CD4-positive, alpha-beta T cell treated with Interferon gamma for 1 hour (primary cell): ENCODE measurements at regions not wholly inside any gene's neighbourhood (a gene's known extent, or its start where the extent isn't known, plus 50 kb on each side); places are given as distances from the start of the nearest gene placed in this dataset.

Source experiments
- DNase-seq: peaks from one replicate; pipeline ENCODE4 v3.0.0-alpha.2; 2020

DNA sequence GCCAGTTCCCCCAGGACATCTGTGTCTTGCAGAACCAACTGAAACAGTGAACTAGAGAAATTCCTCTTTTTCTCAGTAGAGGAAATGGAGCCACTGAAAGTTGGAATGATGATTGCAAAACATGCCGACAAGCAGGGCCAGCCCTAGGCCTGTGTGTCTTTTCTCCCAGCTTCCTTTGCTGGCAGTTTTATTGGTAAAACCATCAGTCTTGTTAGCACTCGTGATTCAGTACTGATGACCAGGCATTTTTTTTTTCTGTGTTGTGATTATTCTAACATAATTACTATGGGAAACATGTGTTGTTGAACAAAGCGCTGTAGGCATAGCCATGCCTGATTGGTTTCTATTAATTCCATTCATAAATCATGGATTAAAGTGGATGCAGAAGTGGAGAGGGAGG is 620.7 kb downstream of the AACS start:
- DNase-seq = no peak

DNA sequence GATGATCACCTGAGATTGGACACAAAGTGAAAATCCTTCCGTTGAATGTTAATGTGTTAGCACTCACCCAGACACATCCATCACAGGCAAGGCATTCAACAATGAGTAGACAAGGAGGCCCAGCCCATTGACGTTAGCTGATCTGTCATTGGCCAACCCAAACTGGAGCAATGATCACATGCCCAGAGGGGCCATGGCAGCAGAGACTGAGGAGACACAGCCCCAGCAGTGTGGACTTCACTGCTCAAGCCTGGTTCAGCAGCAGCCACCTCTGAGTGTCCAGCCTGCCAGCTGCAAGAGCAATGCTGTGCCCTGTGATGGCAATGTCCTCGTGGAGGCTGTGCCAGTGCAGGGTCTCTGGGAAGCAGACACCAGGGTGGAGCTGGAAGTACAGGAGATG is 622.2 kb downstream of the AACS start:
- no peak for DNase-seq

DNA sequence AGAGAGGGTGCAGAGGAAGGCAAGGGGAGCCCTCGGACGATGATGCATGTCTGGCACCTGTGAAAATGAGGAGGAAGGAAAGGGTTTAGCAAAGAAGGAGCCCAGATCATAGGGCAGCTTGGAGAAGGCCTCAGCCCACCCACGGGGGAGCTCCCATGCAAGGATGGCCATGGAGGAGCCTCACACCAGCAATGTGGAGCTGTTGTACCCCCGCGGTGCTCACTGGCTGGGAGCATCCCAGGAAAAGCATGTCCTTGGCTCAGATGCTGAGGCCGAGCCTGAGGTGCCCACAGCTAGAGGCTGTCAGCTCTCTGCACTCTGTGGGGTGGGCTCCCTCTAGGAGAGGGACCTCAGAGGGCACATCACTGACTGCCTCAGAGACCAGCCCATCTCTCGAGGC is 622.6 kb downstream of the AACS start:
- DNase-seq = no peak

DNA sequence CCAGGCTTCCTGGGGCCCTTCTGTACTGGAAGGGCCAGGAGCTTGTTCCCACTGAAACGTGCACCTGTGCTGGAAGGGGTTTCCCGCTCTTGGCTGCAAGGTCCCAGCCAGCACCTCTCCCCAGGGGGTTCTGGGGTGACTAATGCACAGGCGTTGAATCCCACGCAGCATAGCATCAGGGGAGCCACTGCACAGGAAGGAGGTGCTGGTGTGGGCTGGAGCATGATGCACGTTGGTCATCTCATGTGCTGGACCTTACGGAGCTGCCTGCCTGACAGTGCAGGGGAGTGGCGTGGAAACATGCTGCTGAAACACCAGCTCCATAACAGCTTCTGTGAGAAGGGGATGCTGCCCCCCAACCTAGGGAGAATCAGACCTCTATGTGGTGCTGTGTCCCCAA is 623.0 kb downstream of the AACS start:
- DNase-seq = no peak

DNA sequence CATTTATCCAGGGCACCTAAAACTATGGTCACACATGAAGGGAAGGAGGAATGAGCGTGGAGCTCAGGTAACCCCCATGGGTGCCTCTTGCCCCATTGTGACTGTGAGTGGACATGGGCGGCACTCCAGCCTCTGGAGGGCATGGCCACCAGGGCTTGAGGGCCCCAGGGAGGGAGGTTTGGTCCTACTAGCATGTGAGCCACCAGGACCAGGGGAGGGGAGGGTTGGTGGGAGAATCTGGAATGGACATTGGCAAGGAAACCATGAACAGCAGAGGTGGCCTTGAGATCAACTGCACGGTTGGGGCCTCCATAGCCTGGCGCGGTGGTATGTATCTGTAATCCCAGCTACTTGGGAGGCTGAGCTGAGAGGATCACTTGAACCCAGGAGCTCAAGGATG is 623.6 kb downstream of the AACS start:
- no peak for DNase-seq

DNA sequence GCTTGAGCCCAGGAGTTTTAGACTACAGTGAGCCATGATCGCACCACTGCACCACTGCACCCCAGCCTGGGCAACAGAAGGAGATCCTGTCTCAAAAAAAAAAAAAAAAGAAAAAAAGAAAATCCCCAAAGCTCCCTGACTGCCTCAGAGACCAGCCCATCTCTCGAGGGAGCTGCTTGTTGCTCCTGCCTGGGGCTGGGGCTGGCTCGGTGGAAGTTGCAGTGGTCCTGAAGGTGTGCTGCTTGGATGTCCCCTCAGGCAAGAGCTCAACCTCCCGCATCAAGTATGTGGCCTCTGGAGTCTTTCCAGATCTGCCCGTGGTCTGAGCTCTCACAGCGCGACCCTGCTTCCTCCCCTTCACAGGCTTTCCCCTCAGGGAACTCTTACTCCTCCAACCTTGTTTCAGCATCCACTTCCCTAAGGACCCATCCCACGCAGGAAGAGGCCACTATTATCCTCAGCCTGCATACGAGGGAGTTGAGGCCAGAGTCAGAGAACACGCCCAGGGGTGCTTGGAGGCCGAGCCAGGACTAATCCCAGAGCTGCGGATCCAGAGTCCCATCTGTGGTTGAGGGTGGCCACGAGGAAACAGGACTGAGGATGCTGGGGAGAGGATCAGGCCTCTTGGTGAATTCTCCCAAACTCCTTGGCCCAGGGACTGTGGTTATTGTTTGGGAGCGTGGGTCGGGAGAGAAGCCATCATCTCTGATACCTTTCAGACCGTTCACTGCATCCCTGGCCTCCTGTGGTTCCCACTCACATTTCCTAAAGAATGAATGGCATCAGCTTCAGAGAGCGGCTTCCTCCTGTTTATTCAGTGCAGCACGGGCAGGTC is 624.6 kb downstream of the AACS start:
- DNase-seq = no peak

DNA sequence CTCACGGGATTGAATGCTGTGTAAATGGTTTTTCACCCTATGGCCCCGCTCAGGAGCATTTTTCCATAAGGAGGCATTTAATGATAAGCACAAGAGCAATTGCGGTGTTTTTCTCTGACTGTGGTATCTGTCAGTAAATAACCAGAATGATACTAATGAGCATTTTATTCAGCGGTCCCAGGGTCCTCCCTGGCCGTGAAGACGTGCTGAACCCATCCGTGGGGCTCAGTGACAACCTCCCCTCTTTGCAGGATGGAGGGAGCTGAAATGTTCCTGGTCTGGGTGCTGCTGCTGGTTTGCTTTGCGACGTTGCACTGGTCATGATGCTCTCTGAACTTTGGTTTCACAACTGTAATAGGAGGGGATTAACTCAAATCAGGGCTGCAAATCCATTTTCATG is 625.6 kb downstream of the AACS start:
- DNase-seq = no peak

DNA sequence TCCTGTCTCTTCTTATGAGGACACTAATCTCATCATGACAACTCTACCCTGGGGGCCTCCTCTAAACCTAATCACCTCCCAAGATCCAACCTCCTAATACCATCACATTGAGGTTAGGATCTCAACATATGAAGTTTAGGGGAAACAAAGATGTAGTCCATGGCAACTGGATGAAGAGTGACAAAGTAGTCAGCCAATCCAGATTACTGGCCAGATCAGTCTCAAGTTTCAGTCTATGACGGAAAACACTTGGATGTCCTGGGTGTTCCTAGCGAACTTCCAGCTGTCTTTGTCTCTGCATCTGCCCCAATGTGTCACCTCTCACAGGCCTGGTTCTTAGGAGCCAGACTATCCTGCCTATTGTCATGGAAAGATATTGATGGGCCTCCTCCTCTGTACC is 630.8 kb downstream of the AACS start:
- no peak for DNase-seq

DNA sequence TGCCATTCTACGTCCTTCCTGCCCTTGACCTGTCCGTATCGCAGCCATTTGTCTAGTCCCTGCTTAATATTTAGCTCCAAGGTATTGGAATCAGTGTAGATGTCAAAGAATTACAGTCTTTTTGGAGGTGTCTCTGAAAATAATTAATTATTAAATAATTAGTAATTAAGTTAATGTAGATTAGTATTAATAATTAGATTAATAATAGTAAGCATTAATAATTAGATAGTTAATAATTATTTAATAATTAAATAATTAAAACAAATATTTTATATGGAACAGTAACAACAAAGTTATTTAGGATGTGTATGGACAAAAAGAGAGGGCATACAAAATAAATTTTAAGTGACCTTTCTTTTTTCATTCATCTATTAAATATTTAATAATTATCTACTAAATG is 639.6 kb downstream of the AACS start:
- DNase-seq = no peak

DNA sequence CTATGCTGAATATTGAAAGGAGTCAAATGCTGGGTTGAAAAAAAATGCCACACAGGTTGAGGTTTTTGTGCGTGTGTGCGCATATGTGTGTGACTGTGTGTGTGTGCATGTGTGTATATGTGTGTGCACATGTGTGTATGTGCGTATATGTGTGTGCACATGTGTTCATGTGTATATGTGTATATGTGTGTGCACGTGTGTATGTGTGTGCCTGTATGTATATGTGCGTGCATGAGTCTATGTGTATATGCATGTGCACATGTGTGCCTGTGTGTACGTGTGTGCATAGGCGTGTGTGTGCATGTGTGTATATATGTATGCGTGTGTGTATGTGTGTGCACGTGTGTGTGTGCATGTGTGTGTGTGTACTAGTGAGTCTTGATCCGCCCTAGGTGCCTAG is 655.7 kb downstream of the AACS start:
- no peak for DNase-seq

DNA sequence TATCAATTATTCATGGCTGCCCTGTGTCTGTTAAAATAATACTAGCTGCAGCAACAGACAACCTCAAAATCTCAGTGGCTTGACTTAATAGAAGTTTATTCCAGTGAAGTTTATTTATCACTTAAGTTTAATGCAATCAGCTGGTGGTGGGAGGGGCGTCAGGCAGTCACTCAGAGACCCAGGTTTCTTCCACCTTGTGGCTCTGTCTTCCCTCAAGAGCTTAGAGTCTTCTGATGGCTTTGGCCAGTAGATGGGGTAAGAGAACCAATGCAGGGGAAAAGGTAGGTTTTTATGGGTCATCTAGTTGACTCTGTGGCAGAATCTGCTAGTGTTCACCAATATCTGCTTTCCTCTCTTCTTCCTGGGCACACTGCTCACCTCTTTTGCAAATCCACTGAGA is 668.9 kb downstream of the AACS start:
- DNase-seq = no peak

DNA sequence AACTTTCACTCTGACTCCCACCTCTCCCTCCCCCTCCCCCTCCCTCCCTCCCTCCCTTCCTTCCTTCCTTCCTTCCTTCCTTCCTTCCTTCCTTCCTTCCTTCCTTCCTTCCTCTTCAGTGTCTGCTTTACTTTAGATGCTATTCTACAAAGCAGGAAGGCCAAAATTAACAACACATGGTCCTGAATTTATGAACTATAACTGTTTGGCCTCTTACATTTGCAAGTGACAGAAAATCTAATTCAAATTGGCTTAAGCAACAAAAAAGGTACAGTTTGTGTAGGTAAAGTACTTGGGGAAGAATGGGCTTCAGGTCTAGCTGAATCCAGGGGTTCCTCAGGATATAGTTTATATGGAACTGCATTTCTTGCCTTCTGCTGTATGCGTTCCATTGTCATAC is 673.0 kb downstream of the AACS start:
- DNase-seq = no peak

DNA sequence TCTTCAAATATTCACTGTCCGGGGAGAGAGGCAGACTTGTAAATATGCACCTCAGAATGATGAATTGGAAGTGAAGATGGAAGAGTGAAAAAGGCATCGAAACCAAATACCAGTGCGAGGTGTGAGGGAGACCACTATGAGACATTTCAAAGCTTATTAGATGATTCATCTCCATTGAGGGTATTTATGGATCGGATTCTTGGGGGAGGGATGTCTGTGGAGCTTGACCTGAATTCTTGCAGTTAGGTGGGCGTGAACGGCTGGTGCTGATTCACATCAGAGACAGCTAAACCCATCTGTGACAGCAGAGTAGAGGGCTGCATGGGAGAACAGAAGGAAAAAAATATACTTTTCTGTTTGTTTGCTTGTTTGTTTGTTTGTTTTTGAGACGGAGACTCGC is 677.2 kb downstream of the AACS start:
- DNase-seq = no peak

DNA sequence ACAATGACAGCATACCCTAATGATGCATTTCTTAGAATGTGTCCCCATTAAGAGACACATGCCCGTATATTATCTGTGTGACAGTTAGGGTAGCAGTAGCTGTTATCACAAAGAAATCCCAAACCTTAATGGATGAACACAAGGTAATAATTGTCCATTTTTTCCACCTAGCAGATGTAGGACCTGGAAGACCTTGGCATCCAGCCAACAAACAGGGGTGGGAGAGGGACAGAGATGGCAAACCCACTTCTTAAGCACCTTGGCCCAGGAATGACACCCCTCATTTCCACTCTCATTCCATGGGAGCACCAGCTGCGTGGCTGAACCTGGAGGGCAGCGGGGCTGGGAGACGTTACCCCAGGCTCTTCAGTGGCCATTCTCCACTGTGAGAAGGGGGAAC is 679.0 kb downstream of the AACS start:
- DNase-seq = no peak

DNA sequence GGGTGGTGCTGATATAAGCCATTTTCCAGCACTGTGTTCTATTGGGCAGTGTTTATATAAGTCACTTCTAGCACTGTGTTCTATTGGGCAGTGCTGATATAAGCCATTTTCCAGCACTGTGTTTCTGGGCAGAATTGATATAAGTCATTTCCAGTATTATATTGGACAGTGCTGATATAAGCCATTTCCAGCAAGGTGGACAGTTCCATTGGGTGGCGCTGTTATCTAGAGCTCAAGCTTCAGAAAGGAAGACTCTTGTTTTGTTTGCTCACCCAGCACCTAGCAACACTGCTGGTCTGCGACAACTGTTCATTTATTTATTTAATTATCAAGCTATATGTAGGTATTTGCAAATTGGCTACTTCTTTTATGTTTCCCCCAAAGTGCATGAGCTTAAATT is 690.3 kb downstream of the AACS start:
- DNase-seq = no peak

DNA sequence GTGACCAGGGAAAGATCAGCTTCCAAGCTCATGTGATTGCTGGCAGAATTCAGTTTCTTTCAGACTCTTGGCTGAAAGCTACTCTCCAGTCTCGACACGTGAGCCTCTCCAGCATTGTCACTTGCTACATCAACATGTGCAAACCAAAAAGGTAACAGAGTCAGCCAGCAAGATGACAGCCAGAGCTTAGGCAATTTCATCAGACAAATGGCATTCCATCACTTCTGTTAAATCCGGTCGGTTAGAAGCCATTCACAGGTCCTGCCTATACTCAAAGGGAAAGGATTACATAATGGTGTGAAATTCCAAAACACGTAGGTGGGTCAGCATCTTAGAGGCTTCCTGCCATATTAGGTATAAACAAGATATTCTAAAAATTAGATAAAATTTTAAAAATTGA is 700.9 kb downstream of the AACS start:
- no peak for DNase-seq

DNA sequence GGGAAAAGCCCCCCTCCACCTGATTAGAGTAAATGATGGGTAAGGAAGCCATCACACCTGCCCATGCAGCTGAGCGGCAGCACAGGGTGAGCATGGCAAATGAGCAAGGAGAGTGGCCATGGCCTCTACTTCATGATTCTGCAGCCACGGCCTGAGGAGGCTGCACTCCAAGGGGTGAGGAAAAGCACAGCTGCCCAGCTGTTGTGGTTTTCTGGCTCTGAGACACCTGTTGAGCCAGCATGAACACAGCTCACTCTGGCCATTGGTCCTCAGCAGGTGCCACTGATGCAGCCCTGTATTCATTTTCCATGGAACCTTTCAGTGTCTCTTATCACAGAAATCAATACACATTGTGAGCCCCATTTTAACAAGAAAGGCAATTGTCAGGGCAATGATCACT is 707.2 kb downstream of the AACS start:
- no peak for DNase-seq

DNA sequence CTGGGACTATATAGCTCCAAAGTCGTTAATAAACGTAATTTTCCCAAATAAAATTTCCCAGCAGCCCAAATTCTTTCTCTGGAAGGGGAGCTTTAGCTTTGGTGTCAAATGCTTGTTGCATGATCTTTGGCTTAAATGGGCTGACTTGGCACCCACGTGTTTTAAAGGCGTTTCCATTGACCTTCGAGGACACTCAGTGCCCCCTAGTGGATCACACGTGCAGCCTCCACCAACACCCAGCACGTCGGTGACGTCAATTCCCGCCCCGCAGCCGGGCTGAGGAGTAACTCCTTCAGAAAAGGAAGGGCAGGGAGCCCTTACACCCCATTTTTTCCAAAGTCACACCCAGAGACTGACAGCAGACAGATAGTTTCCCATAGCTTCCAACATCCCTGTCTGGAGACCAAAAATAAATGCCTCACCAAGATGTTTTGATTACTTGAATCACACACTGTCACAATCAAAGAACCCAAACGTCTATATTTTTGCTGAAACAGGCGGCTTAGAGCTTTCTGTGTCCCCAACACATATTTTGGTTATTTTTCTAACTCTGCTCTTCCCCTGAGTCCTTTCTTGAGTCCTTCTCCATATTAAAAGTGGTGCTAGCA is 707.9 kb downstream of the AACS start:
- DNase-seq = no peak

DNA sequence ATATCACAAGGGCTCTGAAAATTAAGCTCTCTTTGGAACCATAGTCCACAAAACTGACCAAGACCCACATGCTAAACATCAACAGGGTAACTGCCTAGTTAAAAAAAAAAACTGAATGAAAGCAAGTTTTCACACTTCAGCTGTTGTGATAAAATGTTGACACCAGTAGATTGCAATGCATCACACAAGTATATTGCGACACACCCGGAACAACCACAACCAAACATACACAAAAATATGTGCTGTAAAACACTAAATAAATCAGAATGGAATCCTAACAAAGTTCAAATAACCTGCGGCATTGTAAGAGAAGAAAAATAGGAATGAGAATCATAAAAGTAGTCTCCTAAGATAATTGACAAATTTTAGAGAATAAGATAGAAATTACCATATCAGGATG is 710.3 kb downstream of the AACS start:
- no peak for DNase-seq

DNA sequence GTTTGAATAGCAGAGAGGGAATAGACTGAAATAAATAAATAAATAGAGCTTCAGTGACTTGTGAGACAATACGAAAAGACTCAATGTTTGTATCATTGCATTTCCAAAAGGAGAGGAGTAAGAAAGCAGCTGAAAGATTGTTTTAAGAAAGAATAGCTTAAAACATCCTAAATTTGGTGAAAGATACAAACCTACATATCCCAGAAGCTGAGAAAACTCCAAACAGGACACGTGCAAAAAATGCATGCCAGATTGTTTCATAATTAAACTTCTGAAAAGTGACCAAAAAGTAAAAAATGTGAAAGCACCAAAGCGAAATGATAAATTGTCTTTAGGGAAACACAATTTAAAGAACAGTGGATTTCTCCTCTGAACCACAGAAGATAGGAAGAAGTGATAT is 711.0 kb downstream of the AACS start:
- no peak for DNase-seq

DNA sequence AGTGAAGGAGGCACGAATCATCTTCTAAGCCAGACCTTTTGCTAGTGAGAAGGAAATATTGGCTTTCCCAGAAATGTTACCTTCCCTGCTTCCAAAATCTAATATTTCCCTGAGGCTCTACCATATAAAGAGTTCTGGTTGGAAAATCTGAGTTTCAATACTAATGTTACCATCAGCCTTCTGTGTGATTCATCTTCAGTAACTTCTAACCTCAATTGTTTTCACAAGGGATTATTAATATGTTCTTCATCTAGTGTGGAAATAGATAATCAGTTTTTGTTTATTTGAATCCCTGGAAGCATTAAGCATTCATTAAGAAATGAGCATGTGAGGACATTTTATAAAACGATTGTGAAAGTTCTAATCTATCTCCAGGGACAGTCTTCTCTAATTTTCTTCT is 720.9 kb downstream of the AACS start:
- no peak for DNase-seq

DNA sequence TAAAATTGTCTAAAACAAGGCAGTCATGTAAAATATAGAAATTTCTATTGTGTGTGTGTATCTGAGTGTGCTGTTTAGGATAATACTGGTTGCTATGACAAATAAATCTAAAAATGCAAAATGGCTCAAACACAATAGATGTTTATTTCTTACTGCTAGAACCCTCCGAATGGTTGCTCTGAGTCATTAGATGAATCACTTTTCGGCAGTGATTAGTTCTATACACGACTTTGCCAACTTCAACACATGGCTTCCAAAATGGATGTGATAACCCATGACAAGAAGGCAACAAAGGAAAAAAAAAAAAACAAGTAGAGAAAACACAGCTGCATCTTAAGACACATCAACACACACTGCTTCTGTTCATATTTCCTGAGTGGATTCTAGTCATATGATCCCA is 729.2 kb downstream of the AACS start:
- no peak for DNase-seq

DNA sequence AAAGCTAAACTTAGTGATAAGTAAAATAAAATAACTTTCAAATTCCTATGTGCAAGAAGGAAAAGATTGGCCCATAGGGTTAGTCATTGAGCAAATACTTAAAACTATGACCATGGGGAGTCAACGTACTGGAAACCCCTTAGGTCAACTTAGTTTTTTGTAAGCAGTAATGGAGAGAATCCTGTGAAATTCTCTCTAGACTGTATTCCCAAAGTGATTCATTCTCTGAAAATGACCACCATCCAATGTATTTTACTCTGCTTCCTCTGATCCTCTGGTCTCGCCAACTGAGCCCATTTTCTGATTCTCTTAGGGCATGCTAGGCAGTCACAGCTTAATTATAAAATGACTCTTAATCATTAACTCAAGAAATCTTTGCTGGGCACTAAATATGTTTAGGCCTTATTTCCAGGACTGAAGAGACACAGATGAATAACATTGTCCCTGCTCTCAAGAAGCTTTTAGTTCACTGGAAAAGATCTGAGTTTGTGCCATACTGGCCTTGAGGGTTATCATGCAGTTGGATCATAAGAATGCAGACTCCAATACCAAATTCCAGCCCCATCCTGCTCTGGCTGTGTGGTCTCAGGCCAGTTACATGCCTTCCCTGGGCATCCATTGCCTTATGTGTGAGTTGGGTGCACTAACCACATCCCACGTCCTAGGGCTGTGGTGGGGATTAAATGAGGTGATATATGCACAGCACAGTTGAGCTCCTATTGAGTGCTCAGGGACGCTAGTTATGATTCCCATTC is 732.4 kb downstream of the AACS start:
- no peak for DNase-seq

DNA sequence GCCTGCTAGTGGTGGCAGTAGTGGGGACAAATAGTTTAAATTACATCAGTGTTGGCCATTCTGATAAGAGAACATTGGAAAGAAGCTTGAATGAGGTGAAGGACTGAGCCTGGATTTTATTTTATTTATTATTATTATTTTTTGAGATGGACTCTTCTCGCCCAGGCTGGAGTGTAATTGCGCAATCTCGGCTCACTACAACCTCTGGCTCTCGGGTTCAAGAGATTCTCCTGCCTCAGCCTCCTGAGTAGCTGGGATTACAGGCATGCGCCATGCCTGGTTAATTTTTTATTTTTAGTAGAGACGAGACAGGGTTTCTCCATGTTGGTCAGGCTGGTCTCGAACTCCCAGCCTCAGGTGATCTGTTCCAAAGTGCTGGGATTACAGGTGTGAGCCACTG is 739.4 kb downstream of the AACS start:
- no peak for DNase-seq
